Immature natural killer cell (primary cell): ENCODE measurements at regions not wholly inside any gene's neighbourhood (a gene's known extent, or its start where the extent isn't known, plus 50 kb on each side); places are given as distances from the start of the nearest gene placed in this dataset.
"Not testable (repeated sequence)": the region's sequence is repeated elsewhere in the genome, so short reads cannot be mapped to it uniquely, and the experiment has no call there.

Experiments used
- DNase-seq, 3 donors: peaks; one replicate each; pipeline ENCODE4 v3.0.0; 2022; ENCODE audit warnings: mixed read lengths in 1 of 3
- H3K27ac Mint-ChIP-seq, 6 donors: one replicate each; pipeline ENCODE4 v1.8.0; 2020; ENCODE audit warnings: mixed read lengths in 6 of 6, mild to moderate bottlenecking in 5 of 6, inconsistent platforms in 4 of 6, moderate library complexity in 3 of 6
- H3K27me3 Mint-ChIP-seq, 3 donors: one replicate each; pipeline ENCODE4 v1.8.0; 2020 to 2021; ENCODE audit warnings: low read depth in 3 of 3, mild to moderate bottlenecking in 3 of 3, mixed read lengths in 3 of 3, moderate library complexity in 3 of 3, inconsistent platforms in 1 of 3
- H3K36me3 Mint-ChIP-seq, 3 donors: one replicate each; pipeline ENCODE4 v1.8.0; 2020; ENCODE audit warnings: mixed read lengths in 3 of 3, inconsistent platforms in 2 of 3, mild to moderate bottlenecking in 2 of 3
- H3K4me1 Mint-ChIP-seq, 2 donors: one replicate each; pipeline ENCODE4 v1.8.0; 2020; ENCODE audit warnings: inconsistent platforms in 2 of 2, mild to moderate bottlenecking in 2 of 2, mixed read lengths in 2 of 2, moderate library complexity in 1 of 2
- H3K4me3 Mint-ChIP-seq, 5 donors: one replicate each; pipeline ENCODE4 v1.8.0; 2020; ENCODE audit warnings: mild to moderate bottlenecking in 5 of 5, mixed read lengths in 5 of 5, inconsistent platforms in 3 of 5, moderate library complexity in 3 of 5
- H3K9me3 Mint-ChIP-seq, 6 donors: one replicate each; pipeline ENCODE4 v1.8.0; 2020; ENCODE audit warnings: mild to moderate bottlenecking in 6 of 6, mixed read lengths in 6 of 6, inconsistent platforms in 4 of 6, moderate library complexity in 3 of 6

DNA sequence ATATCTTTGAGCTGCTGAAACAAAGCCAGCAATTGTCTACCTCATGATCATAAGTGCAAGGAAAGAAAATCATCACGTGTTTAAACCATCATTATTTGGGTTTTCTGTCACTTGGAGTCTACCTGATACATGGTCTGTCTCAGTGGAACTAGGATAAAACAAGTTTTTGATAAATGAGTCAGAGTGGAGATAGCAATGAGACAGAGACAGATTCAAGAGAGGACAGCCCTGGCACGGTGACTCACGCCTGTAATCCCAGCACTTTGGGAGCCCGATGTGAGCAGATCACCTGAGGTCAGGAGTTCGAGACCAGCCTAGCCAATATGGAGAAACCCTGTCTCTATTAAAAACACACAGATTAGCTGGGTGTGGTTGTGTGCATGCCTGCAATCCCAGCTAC is 93.8 kb downstream of the PMAIP1 start:
- H3K9me3 Mint-ChIP-seq: no peaks in the 10 kb centered on the region
- DNase-seq: no peak
- H3K4me1 Mint-ChIP-seq: no peaks in the 10 kb centered on the region
- H3K36me3 Mint-ChIP-seq: no peaks in the 10 kb centered on the region
- no peak overlapping the region for H3K4me3 Mint-ChIP-seq
- H3K27me3 Mint-ChIP-seq: peaks cover 3 to 8% (median 6%) of the 10 kb centered on the region in 3 donors
- no peak overlapping the region for H3K27ac Mint-ChIP-seq

DNA sequence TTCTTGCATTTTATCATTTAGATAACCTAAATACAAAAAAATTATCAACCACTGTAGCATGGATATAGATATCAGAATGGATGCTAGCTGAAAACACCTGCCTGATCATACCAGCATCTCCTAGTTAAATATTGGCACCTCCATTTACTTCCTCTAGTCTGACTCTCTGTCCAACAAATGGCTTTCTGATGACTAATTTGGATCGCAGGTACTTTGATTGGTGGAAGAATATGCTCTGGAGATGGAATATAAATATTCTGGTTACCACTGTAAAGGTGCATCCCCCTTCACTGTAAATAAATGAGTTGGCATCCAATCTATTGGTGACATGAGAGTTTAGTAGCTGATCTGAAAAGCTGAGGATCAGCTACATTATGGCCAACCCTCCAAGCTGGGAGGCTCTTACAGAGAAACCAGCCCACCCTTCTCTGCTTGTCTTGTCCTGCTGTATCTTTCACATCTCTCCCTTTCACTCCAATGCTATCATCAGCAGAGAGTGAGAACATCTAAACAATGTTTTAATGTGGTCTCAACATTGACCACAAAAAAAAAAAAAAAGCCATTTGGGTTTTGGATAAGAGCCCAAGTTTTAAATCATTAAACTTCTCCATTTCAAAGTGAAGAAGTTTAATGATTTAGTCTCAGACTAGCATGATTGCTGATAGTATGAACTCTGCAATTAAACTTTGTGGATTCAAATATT is 90.5 kb downstream of the PMAIP1 start:
- peaks cover 2 to 8% (median 5%) of the 10 kb centered on the region in 3 donors for H3K27me3 Mint-ChIP-seq
- no peak overlapping the region for H3K4me3 Mint-ChIP-seq
- H3K36me3 Mint-ChIP-seq: no peaks in the 10 kb centered on the region
- H3K9me3 Mint-ChIP-seq: no peaks in the 10 kb centered on the region
- DNase-seq: no peak
- H3K4me1 Mint-ChIP-seq: no peaks in the 10 kb centered on the region
- no peak overlapping the region for H3K27ac Mint-ChIP-seq

DNA sequence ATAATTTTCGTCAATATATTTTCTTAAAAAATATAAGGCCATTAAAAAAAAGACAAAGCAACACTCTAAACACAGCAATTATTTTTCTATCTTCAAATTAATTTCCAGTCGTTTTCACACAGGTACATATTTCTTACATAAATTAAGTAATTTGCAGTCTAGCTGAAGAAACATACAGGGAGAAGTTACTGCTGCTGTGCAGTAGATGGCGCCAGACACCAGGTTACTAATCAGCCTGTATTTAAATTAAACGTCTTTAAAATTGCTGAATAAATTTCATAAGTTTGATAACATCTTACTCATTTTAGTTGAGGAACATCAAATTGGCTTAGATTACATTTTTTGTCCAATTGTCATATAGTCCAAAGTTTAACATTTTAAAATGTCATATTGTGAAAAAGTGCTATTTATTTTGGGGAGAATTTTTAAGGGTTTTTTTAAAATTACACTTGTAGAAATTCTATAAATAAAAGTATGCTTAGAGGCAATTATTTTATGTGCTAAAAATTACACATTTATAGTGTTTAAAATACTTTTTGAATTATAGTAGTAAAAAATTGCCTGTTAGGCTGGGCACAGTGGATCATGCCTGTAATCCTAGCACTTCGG is 88.4 kb downstream of the PMAIP1 start:
- no peak overlapping the region for H3K4me3 Mint-ChIP-seq
- peaks cover 2 to 6% (median 4%) of the 10 kb centered on the region in 3 donors for H3K27me3 Mint-ChIP-seq
- no peak overlapping the region for H3K27ac Mint-ChIP-seq
- H3K4me1 Mint-ChIP-seq: no peaks in the 10 kb centered on the region
- no peaks in the 10 kb centered on the region for H3K36me3 Mint-ChIP-seq
- DNase-seq: peak; percentile 15 to 37 (median 27)
- no peaks in the 10 kb centered on the region for H3K9me3 Mint-ChIP-seq

DNA sequence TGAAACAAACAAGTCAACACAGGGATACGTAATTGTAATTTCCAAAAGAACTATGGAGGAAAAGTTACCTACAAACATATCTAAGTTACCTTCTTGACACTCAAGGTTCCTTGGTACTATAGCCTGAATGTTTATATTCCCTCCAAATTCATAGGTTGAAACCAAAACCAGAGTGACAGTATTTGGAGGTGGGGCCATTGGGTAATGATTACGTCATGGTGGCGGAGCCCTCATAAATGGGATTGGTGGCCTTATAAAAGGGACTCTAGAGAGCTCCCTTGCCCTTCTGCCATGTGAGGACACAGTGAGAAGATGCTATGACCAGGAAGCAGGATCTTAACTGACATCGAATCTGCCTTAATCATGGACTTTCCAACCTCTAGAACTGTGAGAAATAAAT is 87.3 kb downstream of the PMAIP1 start:
- no peaks in the 10 kb centered on the region for H3K4me1 Mint-ChIP-seq
- H3K27ac Mint-ChIP-seq: no peak overlapping the region
- H3K36me3 Mint-ChIP-seq: no peaks in the 10 kb centered on the region
- no peaks in the 10 kb centered on the region for H3K9me3 Mint-ChIP-seq
- DNase-seq: no peak
- H3K27me3 Mint-ChIP-seq: peaks cover 2 to 6% (median 3%) of the 10 kb centered on the region in 3 donors
- H3K4me3 Mint-ChIP-seq: no peak overlapping the region

DNA sequence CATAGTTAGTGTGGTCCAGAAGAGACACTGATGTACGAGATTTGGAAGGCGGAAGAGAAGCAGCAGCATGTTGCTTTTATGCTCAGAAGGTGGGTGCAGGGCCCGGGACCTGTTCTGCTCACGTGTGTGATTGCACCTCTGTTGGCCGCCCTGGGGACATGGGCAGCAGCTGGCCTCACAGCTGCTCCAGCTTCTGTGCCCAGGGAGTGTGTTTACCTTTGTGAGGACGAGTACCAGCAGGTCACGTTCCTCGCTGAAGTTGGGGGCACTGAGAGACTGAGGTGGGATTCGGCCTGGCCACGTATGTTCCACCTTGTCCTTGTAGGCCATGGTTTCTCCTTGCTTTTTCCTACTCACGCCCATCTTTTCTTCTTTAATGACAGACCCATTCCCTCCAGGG is 86.3 kb downstream of the PMAIP1 start:
- H3K27me3 Mint-ChIP-seq: peaks cover 2 to 6% (median 3%) of the 10 kb centered on the region in 3 donors
- no peak overlapping the region for H3K27ac Mint-ChIP-seq
- DNase-seq: no peak
- no peaks in the 10 kb centered on the region for H3K36me3 Mint-ChIP-seq
- no peaks in the 10 kb centered on the region for H3K9me3 Mint-ChIP-seq
- H3K4me1 Mint-ChIP-seq: no peaks in the 10 kb centered on the region
- H3K4me3 Mint-ChIP-seq: no peak overlapping the region

DNA sequence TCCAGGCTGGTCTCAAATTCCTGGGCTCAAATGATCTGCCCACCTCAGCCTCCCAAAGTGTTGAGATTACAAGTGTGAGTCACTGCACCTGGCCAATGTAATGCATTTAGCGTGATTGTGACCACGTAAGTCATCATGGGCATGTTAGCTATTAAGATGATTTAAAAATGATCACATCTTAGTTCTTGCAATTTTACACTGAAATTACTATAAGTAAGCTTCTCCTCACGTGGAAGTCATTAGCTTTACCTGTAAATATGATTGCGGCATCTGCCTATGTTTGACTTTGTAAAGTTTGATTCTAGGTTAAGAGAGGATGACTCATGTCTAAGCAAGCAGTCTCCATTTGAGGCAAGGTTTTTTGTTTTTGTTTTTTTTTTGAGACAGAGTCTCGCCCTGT is 85.5 kb downstream of the PMAIP1 start:
- H3K36me3 Mint-ChIP-seq: no peaks in the 10 kb centered on the region
- DNase-seq: no peak
- no peaks in the 10 kb centered on the region for H3K4me1 Mint-ChIP-seq
- no peaks in the 10 kb centered on the region for H3K9me3 Mint-ChIP-seq
- H3K27ac Mint-ChIP-seq: no peak overlapping the region
- H3K4me3 Mint-ChIP-seq: no peak overlapping the region
- peaks cover 0 to 8% (median 3%) of the 10 kb centered on the region in 3 donors for H3K27me3 Mint-ChIP-seq

DNA sequence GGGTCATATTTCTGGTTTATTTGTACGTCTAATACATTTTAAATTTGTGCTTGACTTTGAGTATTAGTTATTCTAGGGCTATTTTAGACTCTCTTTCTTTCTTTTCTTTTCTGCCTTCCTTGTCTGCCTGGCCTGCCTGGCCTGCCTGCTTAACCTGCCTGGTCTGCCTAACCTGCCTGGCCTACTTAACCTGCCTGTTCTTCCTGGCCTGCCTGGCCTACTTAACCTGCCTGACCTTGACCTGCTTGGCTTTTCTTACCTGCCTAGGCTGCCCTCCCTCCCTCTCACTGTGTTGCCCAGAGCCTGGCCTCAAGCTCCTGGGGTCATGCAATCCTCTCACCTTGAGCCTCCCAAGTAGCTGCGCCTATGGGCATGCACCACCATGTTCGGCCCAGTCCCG is 83.7 kb downstream of the PMAIP1 start:
- Mint-ChIP-seq H3K36me3 (no peaks in the 10 kb centered on the region), H3K27ac (no peak overlapping the region)

DNA sequence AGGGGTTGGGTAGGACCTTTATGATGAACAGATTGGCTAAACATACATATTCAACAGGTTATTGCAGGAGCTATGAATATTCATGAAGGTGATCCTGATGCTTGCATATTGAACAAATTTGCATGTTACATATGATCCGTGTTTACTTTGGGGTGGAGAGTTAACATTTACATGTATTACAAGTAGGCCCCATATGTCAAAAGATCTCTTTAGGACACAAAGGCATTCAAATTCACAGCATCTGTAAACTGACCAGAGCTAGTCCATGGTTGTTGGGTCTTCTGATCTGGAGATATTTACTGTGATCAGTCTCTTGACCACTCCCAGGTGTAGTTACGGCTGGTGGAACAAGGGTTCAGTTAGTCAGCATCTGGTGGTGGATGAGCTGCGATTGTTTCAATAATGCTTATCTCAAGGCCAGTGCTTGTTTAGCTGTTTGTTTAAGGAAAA is 80.4 kb downstream of the PMAIP1 start:
- no peaks in the 10 kb centered on the region for H3K36me3 Mint-ChIP-seq
- no peaks in the 10 kb centered on the region for H3K9me3 Mint-ChIP-seq
- H3K27ac Mint-ChIP-seq: no peak overlapping the region
- H3K27me3 Mint-ChIP-seq: peaks cover 1 to 4% (median 2%) of the 10 kb centered on the region in 3 donors
- no peaks in the 10 kb centered on the region for H3K4me1 Mint-ChIP-seq
- no peak overlapping the region for H3K4me3 Mint-ChIP-seq
- DNase-seq: no peak

More for the DNA sequence above, 83.7 kb downstream of the PMAIP1 start:
- H3K4me1 Mint-ChIP-seq: no peaks in the 10 kb centered on the region
- H3K9me3 Mint-ChIP-seq: no peaks in the 10 kb centered on the region
- peaks cover 0 to 4% (median 3%) of the 10 kb centered on the region in 3 donors for H3K27me3 Mint-ChIP-seq
- no peak for DNase-seq
- no peak overlapping the region for H3K4me3 Mint-ChIP-seq

DNA sequence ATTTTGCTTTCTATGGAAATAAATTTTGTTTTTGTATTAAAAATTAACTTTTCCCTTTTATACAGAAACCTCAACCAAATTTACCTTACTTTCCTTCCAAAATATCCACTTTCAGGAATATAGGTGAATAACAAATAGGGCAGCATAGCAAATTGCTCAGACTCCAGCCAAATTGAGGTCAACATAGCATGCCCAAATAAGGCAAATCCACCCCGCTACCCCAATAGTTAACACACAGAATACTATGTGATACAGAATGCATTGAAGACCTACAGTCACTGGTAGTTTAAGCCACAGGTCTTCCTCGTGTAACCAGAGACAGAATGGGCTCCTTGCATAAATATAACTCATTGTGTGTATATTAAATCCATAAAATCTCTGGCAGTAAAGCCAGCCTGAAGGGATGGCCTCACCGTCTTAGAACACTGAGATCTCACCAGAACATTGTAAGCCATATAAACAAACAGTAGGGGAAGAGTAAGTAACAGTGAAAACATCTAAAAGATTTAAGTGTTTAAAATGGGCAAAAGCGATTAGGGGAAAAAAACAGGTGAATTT is 72.2 kb downstream of the PMAIP1 start:
- H3K4me3 Mint-ChIP-seq: no peak overlapping the region
- H3K4me1 Mint-ChIP-seq: peaks cover 9 to 13% of the 10 kb centered on the region in 2 donors
- H3K9me3 Mint-ChIP-seq: no peaks in the 10 kb centered on the region
- peaks cover 0 to 8% (median 7%) of the 10 kb centered on the region in 3 donors for H3K27me3 Mint-ChIP-seq
- H3K36me3 Mint-ChIP-seq: no peaks in the 10 kb centered on the region
- H3K27ac Mint-ChIP-seq: no peak overlapping the region
- no peak for DNase-seq

DNA sequence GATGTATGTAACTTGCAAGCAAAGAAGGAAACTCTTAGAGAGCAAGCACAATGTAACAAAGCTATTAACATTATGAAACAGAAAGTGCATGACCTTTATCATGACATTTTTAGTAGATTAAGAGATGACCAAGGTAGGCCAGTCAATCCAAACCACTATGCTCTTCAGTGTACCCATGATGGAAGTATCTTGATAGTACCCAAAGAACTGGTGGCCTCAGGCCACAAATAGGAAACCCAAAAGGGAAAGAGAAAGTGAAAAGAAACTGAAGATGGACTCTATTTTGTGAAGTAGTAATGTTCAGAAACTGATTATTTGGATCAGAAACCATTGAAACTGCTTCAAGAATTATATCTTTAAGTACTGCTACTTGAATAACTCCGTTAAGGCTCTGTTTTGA is 71.3 kb downstream of the PMAIP1 start:
- H3K4me1 Mint-ChIP-seq: peaks cover 9 to 13% of the 10 kb centered on the region in 2 donors
- not testable (repeated sequence) for H3K36me3 Mint-ChIP-seq, H3K27me3 Mint-ChIP-seq, H3K4me3 Mint-ChIP-seq, H3K9me3 Mint-ChIP-seq
- peak in 1 of 3 donors; percentile 5 for DNase-seq
- peak overlapping the region in 2 of 6 donors; percentile 40 to 42 for H3K27ac Mint-ChIP-seq

DNA sequence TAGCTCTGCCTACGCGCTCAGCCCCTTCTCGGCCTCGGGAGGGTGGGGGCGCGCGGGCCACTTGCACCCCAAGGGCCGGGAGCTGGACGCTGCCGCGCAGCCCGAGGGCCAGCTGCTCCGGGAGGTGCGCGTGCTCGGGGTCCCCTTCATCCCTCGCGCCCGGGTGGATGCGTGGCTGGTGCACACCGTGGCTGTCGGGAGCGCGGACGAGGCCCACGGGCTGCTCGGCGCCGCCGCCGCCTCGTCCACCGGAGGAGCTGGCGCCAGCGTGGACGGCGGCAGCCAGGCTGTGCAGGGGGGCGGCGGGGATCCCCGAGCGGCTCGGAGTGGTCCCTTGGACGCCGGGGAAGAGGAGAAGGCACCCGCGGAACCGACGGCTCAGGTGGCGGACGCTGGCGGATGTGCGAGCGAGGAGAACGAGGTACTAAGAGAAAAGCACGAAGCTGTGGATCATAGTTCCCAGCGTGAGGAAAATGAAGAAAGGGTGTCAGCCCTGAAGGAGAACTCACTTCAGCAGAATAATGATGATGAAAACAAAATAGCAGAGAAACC is 69.8 kb downstream of the PMAIP1 start:
- H3K4me3 Mint-ChIP-seq: peak overlapping the region in 2 of 5 donors; percentile 21 to 30
- H3K27me3 Mint-ChIP-seq: not testable (repeated sequence)
- peaks cover 9 to 13% of the 10 kb centered on the region in 2 donors for H3K4me1 Mint-ChIP-seq

DNA sequence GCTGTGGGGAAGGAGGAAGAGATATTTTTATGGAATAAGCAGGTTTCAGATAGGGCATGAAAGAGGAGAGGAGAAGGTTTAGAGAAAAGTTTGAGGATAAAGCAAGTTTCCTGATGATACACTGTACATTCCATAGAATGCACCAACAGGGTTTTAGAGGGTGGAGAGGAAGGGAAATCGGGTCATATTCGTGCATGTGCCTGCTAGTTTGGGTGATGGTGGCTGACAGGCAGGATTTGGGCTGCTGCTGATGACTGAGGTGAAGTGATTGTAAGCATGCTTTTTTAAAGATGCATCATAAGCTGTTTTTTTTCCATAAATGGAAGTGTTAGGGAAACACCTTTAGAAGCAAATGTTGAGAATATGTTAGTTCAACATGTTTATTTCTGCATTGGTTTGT is 68.8 kb downstream of the PMAIP1 start:
- no peak overlapping the region for H3K27ac Mint-ChIP-seq
- H3K4me1 Mint-ChIP-seq: peaks cover 9 to 13% of the 10 kb centered on the region in 2 donors
- no peak for DNase-seq
- H3K27me3 Mint-ChIP-seq: peaks cover 6 to 8% (median 8%) of the 10 kb centered on the region in 3 donors
- H3K9me3 Mint-ChIP-seq: no peaks in the 10 kb centered on the region
- H3K36me3 Mint-ChIP-seq: peaks cover 0 to 4% (median 0%) of the 10 kb centered on the region in 3 donors
- peak overlapping the region in 1 of 5 donors; percentile 1 for H3K4me3 Mint-ChIP-seq

More for the DNA sequence above, 69.8 kb downstream of the PMAIP1 start:
- H3K9me3 Mint-ChIP-seq, H3K36me3 Mint-ChIP-seq, DNase-seq, H3K27ac Mint-ChIP-seq: not testable (repeated sequence)

DNA sequence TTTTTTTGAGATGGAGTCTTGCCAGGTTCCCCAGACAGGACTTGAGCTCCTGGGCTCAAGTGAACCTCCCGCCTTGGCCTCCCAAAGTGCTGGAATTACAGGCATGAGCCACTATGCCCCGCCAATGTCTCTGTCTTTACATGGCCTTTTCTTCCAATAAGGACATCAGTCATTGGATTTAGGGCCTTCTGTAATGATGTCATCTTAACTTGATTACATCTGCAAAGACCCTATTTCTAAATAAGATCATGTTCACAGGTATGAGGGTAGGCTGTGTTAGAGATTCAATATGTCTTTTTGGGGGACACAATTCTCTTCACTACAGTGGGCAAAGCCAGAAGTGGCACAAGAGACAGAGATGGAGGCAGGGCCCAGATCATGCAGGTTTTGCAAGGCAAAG is 68.1 kb downstream of the PMAIP1 start:
- Mint-ChIP-seq H3K27me3 (peaks cover 6 to 8% (median 7%) of the 10 kb centered on the region in 3 donors), H3K36me3 (peaks cover 0 to 4% (median 0%) of the 10 kb centered on the region in 3 donors), H3K9me3 (no peaks in the 10 kb centered on the region), H3K4me3 (no peak overlapping the region), H3K4me1 (peaks cover 9 to 13% of the 10 kb centered on the region in 2 donors), H3K27ac (no peak overlapping the region)
- DNase-seq: no peak

DNA sequence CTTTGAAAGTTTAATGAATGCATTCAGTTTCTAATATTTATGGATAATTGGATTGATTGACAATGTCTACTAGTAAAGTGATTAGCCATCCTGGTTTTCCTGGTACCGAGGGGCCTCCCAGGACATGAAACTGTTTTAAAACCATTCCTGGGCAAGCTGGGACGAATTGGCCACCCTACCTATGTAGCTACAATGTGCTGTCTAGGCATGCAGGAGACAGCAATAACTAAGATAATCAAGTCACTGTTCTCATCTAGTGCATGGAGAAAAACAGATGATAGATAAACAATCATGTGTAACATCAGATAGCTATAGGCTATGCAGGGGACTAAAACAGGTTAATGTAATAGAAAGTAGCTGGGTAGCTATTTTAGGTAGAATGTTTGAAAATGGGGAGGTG is 67.1 kb downstream of the PMAIP1 start:
- Mint-ChIP-seq H3K36me3 (peaks cover 0 to 4% (median 0%) of the 10 kb centered on the region in 3 donors), H3K27me3 (peaks cover 6 to 8% (median 7%) of the 10 kb centered on the region in 3 donors), H3K4me1 (peaks cover 9 to 13% of the 10 kb centered on the region in 2 donors), H3K4me3 (no peak overlapping the region), H3K9me3 (no peaks in the 10 kb centered on the region), H3K27ac (no peak overlapping the region)
- no peak for DNase-seq
